Uterus (tissue), 2 donors: ENCODE measurements at regions not wholly inside any gene's neighbourhood (a gene's known extent, or its start where the extent isn't known, plus 50 kb on each side); places are given as distances from the start of the nearest gene placed in this dataset.

Experiments used
- POLR2A ChIP-seq, 2 donors: fragments of 450-650 bp; IDR thresholded peaks; one replicate each; pipeline ENCODE4 v1.6.1; 2016; ENCODE audit warnings: antibody characterized with exemption in 2 of 2, mild to moderate bottlenecking in 1 of 2, moderate library complexity in 1 of 2
- TF ChIP-seq, protein P1 (sequence below), 4 experiments: fragments of 200-600 bp in 2 of 4; fragments of 450-650 bp in 2 of 4; sonication (generic) in 2 of 4; IDR thresholded peaks; one replicate each; pipeline ENCODE4 v1.5.1; 2016 to 2019; ENCODE audit warnings: antibody characterized with exemption in 4 of 4, mild to moderate bottlenecking in 2 of 4, moderate library complexity in 1 of 4

DNA sequence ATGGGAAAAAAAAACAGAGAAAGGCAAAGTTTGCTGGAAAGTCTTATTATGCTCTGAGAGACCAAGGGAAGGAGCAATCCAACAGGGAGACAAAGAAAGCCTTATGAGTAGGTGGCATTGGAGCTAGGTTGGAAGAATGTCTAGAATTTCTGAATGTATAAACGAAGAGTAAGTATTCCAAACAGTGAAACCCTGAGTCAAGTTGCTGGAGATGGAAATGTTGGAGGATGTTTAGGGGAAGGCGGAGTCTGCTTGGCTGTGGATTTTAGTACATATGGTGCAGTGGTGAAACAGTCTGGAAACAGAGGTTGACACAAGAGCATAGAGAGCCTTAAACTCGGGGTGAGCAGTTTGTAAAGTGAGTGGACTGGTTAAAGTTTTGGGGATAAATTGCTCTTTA lies 314.8 kb upstream of the CADM1 start:
- TF ChIP-seq, protein P1, sequence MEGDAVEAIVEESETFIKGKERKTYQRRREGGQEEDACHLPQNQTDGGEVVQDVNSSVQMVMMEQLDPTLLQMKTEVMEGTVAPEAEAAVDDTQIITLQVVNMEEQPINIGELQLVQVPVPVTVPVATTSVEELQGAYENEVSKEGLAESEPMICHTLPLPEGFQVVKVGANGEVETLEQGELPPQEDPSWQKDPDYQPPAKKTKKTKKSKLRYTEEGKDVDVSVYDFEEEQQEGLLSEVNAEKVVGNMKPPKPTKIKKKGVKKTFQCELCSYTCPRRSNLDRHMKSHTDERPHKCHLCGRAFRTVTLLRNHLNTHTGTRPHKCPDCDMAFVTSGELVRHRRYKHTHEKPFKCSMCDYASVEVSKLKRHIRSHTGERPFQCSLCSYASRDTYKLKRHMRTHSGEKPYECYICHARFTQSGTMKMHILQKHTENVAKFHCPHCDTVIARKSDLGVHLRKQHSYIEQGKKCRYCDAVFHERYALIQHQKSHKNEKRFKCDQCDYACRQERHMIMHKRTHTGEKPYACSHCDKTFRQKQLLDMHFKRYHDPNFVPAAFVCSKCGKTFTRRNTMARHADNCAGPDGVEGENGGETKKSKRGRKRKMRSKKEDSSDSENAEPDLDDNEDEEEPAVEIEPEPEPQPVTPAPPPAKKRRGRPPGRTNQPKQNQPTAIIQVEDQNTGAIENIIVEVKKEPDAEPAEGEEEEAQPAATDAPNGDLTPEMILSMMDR (IDR thresholded peaks at IDR 0.05), result no peak
- TF ChIP-seq POLR2A (IDR thresholded peaks at IDR 0.05), result no peak
